Coronary artery (tissue), 2 donors: ENCODE measurements at regions not wholly inside any gene's neighbourhood (a gene's known extent, or its start where the extent isn't known, plus 50 kb on each side); places are given as distances from the start of the nearest gene placed in this dataset.

Experiments used
- DNase-seq: peaks from one replicate; pipeline ENCODE4 v3.0.0-alpha.2; 2017; ENCODE audit warnings: low spot score
- H3K27ac ChIP-seq, 2 donors: fragments of 200-600 bp; sonication (generic); one replicate each; pipeline ENCODE4 v1.5.1; 2016 to 2019
- H3K4me3 ChIP-seq: fragments of 200-600 bp; sonication (generic); 2 replicates; pipeline ENCODE4 v1.5.1; 2016; ENCODE audit warnings: mild to moderate bottlenecking, moderate library complexity
- TF ChIP-seq, protein P1 (sequence below): fragments of 200-600 bp; sonication (generic); IDR thresholded peaks from one replicate; pipeline ENCODE4 v1.5.1; 2019; ENCODE audit warnings: antibody characterized with exemption

DNA sequence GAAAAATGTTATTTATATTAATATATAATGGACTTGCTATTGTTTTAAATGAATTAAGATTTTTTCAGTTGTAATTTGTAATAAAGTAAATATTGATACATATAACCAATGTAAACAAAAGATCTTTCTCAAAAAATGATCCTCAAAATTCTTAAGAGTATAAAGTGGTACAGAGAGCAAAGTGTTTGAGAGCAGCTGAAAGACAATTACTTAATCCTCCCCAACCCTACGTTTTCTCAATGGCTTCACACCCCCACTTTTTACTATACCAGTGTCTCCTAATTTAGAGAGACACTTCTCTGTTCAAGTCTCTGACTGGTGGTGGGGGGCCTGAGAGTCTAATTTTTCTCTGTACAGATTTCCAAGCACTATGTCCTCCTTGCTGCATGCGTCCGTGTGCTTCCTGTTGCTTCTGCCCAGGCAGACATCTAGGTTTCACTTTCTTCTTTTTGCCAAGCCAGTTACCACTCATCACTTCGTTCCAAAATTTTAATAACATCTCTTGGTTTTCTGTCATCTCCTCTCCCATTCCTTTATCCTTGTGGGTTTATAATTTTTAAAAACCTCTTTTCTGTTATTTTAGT is 276.3 kb upstream of the DNAJC19 start:
- TF ChIP-seq, protein P1, sequence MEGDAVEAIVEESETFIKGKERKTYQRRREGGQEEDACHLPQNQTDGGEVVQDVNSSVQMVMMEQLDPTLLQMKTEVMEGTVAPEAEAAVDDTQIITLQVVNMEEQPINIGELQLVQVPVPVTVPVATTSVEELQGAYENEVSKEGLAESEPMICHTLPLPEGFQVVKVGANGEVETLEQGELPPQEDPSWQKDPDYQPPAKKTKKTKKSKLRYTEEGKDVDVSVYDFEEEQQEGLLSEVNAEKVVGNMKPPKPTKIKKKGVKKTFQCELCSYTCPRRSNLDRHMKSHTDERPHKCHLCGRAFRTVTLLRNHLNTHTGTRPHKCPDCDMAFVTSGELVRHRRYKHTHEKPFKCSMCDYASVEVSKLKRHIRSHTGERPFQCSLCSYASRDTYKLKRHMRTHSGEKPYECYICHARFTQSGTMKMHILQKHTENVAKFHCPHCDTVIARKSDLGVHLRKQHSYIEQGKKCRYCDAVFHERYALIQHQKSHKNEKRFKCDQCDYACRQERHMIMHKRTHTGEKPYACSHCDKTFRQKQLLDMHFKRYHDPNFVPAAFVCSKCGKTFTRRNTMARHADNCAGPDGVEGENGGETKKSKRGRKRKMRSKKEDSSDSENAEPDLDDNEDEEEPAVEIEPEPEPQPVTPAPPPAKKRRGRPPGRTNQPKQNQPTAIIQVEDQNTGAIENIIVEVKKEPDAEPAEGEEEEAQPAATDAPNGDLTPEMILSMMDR: no peak
- H3K4me3 ChIP-seq: no peak overlapping the region
- DNase-seq: no peak

DNA sequence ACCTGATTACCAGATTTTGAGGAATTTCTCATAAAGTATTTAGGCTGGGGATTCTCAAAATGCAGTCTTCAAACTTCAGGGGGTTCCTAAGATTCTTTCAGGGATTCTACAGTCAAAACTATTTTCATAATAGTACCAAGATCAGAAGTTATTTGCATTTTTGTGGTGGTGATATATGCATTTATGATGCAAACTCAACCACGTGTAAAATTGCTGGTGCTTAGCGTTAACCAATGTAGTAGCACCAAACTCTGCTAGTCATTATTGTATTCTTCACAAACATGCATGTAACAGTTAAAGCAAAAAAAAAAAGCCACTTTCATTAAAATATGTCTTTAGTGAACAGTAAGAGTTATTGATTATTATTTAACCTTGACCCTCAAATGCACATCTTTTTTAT is 274.9 kb upstream of the DNAJC19 start:
- H3K27ac ChIP-seq: no peak overlapping the region
- TF ChIP-seq, protein P1: no peak
- no peak for DNase-seq
- H3K4me3 ChIP-seq: no peak overlapping the region

More for the DNA sequence above, 276.3 kb upstream of the DNAJC19 start:
- no peak overlapping the region for H3K27ac ChIP-seq

DNA sequence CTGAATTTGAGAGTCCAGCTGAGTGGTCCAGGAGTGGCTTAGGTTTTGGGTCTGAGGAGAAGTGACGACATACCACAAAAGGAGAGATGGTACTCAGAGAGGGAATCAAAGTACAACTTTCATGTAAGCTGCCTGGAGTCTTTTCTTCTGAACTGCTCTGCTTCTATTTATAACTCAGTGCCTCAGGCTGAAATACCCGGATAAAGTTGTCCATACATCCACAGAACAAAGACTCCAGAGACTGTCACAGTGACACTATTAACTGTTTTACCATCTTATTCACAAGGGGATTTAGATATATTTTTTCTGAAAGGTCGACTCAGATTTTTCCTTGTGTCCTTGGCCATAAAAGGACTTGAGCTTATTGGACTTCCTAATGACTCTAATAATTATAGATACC is 264.3 kb upstream of the DNAJC19 start:
- H3K27ac ChIP-seq: no peak overlapping the region
- DNase-seq: no peak
- no peak overlapping the region for H3K4me3 ChIP-seq
- TF ChIP-seq, protein P1: no peak

DNA sequence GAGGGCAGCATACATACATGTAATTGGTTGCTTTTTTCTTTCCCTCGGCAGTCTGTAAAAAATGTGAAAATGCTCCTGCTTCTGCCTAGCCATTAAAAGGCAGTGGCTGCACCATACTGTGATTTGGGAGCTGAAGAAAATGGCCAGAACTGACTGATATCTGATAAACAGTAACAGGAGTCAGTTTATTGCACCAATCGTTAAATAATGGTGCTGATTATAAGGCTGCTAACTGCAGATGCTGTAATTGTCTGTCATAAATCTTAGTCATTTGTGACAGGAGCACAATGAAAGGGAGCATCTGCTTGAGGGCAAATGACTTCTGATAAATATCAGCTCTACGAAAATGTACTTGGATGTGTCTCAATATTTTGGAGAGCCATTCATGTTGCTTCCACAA is 263.1 kb upstream of the DNAJC19 start:
- TF ChIP-seq, protein P1: no peak
- Histone ChIP-seq H3K4me3 (no peak overlapping the region), H3K27ac (no peak overlapping the region)
- DNase-seq: no peak

DNA sequence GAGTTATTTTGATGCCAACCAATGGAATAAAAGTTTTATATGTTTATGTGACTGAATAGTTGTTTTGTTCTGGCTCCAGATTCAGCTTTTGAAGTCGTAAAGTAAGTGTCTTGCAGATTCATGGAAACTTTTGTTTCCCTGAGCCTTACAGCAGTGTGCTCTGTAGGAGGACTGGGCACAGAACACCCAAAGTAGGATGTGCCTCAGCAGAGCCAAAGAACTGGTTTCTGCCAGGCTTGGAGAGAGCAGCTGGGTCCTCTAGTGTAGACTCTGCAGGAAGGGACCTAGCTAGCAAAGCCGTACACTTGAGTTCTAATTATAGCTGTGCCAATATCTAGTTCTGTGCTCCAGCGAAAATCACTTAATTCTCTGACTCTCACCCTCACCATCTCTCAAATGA is 261.2 kb upstream of the DNAJC19 start:
- TF ChIP-seq, protein P1: no peak
- Histone ChIP-seq H3K27ac (no peak overlapping the region), H3K4me3 (no peak overlapping the region)
- DNase-seq: no peak

DNA sequence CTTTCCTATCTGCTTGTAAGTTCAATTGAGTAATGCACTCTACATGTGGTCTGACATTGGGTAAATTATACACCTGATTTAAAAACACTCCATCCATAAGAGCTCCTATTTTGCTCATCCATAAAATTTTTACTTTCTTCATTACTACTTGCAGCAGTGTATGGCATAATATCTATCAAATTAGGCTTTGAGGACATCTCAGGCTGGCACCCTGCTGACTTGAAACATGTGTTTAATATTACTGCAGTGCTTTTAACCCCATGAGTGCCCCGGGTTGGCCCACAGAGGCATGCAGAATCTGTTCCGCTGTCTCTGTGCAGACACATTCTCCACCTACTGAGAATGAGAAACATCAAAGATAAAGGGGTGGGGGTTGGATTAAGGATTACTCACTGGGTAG is 249.9 kb upstream of the DNAJC19 start:
- no peak overlapping the region for H3K4me3 ChIP-seq
- no peak overlapping the region for H3K27ac ChIP-seq
- TF ChIP-seq, protein P1: no peak
- no peak for DNase-seq

DNA sequence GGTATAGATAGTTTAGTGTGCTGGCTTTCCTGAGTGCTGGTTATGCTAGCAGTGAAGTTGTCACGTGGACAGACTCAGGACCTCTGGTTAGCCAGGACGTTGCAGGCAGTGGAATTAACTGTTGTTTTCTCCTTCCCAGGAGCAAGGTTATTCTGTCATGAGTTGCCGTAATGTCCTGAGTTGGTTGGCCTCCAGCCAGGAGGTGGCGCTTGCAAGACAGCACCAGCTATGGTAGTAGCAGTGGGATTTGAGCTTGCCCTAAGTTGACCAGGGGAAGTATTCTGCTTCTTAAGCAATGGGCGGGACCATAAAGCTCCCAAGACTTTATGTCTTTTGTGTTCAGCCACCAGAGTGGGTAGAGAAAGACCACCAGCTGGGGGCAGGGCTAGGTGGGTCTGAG is 240.7 kb upstream of the DNAJC19 start:
- no peak overlapping the region for H3K27ac ChIP-seq
- no peak overlapping the region for H3K4me3 ChIP-seq
- no peak for DNase-seq
- TF ChIP-seq, protein P1: no peak
